ENCODE measurements at regions not wholly inside any gene's neighbourhood (a gene's known extent, or its start where the extent isn't known, plus 50 kb on each side); places are given as distances from the start of the nearest gene placed in this dataset.

DNA sequence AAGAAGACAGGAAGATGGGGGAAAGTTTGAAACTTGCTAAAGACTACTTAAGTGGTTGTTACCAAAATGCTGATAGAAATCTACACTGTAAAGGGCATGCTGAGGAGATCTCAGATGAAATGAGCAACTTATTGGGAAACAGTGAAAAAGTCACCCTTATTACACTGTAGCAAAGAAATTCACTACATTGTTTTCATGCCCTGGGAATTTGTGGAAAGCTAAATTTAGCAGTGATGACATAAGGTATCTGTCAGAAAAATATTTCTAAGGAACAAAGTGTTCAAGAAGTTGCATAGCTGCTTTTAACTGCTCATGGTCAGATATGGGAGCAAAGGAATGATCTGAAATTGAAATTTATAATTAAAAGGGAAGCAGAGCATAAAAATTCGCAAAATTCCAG, 702.4 kb upstream of the LRRC4C start:
- in situ Hi-C loops (cut with HindIII; ENCODE audit: low sequenced_read_pairs) = no loop called here

GRCh38 chr11:42169191-42169590, 709.7 kb upstream of the LRRC4C start:
- in situ Hi-C loops (cut with HindIII; ENCODE audit: low sequenced_read_pairs) = no loop called here

DNA sequence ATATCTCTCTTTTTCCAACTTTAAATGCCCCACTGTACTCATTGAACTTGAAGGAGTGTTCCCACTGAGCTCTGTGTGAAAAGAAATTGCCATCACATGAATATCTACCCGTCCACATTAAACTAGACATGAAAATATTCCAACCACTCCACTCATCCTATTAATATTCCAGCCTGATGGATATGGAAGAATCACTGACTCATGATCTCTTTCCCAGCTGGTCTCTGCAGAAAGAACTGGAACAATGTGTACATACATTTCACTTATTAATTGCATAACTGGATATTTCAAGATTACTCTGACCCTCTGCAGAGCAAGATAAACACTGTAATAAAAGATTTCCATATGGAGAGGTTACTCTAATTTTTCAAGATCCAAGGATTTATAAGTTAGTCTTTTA, 711.1 kb upstream of the LRRC4C start:
- in situ Hi-C loops (cut with HindIII; ENCODE audit: low sequenced_read_pairs) = no loop called here

DNA sequence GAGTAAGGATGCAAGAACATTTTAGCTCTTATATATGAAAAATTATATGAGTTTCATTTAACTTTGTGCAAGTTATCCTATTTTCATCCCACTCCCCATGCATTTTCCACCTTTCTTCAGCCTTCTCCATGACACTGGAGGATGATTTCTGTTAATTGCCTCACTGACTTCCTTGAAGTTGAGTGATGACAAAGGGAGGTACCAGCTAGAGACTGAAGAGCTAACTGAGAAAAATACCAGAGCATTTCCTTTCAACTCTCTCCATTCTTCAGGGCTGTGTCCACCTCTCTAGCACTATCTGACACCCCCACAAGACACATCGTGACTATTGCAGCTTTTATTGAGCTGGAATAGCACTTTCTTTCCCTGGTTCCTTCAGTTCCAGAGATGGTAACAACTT, 711.6 kb upstream of the LRRC4C start:
- in situ Hi-C loops (cut with HindIII; ENCODE audit: low sequenced_read_pairs) = no loop called here

DNA sequence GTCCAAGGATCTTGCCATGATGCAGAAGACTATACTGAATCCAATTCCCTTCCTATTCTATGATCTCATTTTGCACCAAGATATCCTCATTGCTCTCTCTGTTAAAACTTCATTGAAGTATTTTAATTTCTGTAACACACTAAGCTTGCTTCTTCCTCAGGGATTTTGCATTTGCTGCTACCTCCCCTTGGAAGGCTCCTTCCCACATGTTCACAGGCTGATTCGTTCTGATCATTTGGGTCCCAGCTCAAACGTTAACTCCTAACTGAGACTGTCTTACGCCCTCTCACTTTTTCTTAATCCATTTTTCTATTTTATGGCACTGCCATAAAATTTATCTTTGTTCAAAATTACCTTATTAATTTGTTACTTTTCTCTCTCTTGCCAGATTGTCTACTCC, 713.0 kb upstream of the LRRC4C start:
- in situ Hi-C loops (cut with HindIII; ENCODE audit: low sequenced_read_pairs) = no loop called here

DNA sequence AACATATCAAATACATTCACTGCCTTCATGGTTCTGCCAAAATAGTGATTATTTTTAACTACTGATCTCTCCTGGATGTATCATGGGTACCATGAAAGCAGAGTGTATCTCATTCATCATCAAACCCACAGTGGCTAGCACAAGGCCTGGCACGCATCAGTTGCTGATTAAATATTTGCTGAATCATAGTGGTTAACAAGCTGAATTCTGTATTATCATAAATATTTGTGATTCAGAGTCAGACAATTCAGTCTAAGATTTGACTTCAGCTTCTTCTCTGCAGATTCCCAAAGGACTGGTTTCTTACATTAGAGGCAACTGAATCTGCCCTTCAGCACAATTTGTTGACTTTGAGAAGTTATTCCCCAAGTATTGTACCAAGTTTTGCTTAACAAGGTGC, 715.8 kb upstream of the LRRC4C start:
- in situ Hi-C loops (cut with HindIII; ENCODE audit: low sequenced_read_pairs) = no loop called here

- in situ Hi-C loops (cut with HindIII; ENCODE audit: low sequenced_read_pairs) = no loop called here
Measured at GRCh38 chr11:42179216-42179615, 719.8 kb upstream of the LRRC4C start.

DNA sequence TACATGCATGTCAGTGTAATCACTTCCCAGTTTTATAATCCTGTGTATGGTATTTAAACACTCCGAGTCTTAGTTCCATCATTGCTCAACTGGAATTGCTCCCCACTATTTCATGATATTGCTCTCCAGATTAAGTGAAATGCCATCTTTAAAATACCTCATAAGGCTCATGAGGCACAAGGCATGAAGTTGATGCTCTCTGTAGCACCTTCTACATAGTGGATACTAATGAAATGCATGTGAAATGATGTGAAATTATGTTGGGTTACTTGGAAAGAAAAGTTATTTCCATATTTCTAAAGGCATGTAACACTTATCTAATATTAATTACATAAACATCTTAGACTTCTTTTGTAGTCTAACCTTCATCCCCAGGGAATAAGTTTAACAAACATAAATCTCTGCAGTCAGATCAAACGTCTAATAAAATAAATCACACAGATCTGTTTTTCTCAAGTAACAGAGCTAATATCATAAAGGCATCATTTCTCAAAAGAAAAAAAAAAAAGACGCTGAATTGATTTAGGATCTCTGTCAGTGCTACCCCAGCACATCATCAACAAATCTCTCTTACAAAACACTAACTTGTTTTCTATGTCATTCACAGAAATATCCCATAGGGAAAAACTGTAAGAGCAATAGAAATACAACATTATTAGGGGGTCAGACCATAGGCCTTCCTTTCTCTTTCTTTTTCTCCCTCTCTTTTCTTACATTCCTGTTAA, 736.0 kb upstream of the LRRC4C start:
- in situ Hi-C loops (cut with HindIII; ENCODE audit: low sequenced_read_pairs) = no loop called here

DNA sequence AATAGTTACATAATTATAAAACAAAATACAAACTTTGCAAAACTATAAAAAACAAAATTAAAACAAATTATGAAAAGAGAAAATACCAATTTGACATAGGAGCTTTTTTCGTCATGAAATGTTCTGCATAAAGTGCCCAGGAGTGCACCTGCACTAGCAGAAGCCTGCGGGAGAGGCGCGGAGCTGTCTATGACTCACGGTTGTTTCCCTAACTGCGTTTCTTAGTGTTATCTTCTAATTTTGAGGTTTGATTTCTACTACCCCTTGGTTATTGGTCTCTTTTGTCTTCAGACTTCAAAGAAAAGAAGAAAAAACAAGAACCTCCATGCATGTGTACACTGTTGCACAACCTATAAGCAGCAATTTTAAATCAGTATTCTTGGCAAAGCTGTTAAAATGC, 740.9 kb upstream of the LRRC4C start:
- in situ Hi-C loops (cut with HindIII; ENCODE audit: low sequenced_read_pairs) = no loop called here

DNA sequence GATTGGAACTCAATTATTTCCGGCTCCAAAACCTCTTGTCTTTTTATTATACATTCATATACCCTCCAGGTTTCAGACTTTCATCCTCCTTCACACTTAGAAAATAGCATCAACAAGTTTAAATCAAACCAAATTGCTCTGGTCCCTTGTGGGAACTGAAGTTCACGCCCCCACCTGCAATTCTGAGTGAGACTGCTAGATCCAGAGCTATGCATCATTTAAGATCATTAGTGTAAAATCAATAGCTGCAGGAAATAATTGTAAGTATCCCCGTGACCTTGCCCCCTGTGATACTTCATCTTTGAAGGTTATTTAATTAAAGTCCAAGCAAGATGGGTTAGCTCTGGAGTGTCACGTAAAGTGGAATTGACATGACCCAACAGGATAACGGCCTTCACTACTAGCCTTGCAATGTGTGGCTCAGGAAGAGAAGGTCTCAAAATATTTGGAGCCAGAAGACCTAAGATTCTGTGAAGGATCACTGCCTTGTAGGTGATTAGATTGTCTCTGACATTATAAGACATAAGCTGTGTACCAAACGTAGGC, 742.2 kb upstream of the LRRC4C start:
- in situ Hi-C loops (cut with HindIII; ENCODE audit: low sequenced_read_pairs) = no loop called here

GRCh38 chr11:42205518-42205917, 746.1 kb upstream of the LRRC4C start:
- in situ Hi-C loops (cut with HindIII; ENCODE audit: low sequenced_read_pairs) = no loop called here

- in situ Hi-C loops (cut with HindIII; ENCODE audit: low sequenced_read_pairs) = no loop called here
Measured at GRCh38 chr11:42225664-42226063, 766.2 kb upstream of the LRRC4C start.

GRCh38 chr11:42232673-42233072, 773.2 kb upstream of the LRRC4C start:
- in situ Hi-C loops (cut with HindIII; ENCODE audit: low sequenced_read_pairs) = no loop called here

- in situ Hi-C loops (cut with HindIII; ENCODE audit: low sequenced_read_pairs) = no loop called here
Measured at GRCh38 chr11:42234451-42234951, 775.0 kb upstream of the LRRC4C start.

DNA sequence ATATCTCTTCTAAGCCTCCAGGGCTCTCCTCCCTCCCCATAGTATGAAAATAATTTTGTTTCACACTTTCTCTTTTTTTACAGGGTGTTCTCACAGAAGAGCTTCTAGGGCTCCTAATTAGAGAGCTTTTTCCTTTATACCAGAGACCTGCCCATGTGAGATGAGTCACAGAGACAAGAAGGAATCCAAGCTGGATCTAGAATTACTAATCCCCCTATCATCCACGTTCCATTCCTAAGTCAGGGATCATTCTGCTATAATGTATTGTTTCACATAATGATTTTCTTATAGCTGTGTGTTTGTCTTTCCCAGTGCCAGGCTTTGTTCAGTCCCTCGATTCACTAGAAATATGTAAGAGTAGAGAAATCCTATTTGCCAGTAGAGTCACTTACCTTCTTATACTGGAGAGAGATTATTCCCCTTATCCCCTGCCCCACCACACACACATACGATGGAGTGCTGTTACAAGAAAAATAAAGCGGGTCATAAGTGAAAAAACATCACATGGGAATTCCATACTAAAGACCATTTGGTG, 778.3 kb upstream of the LRRC4C start:
- in situ Hi-C loops (cut with HindIII; ENCODE audit: low sequenced_read_pairs) = no loop called here

DNA sequence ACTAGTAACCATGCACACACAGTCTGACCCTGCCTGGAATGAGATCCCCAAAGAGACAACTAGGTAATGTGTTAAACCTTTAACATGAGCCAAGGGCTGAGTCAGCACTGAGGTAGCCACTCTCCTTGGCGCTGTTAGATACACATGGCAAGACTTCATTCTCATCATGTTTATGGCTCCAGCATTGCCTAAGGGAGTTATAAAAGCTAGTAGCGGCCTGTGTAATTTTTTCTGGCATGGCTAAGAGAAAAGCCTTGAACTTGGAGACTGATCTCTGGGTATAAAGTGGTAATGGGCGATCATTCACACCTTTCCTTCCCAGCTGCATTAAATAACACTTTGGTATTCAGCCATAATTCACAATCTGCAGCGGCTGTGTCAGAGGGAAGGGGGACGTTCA, 779.7 kb upstream of the LRRC4C start:
- in situ Hi-C loops (cut with HindIII; ENCODE audit: low sequenced_read_pairs) = no loop called here

DNA sequence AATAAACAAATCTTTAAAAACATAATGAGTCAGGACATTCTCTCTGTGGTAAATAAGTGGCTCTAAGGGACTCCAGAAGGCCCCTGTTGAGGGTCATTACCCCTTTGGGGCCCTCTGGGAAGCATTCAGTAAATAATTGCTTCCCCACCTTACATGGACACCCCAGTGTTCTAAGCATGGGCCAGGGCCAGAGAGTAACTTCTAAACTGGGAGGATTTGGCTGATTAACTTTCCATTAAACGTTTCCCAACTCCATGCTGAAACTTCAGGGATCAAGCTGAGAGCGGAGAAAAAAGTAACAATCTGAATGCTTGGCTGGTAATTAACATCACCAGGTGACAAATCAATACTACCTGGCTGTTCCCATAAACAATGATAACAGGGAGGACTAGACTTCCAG, 783.9 kb upstream of the LRRC4C start:
- in situ Hi-C loops (cut with HindIII; ENCODE audit: low sequenced_read_pairs) = no loop called here

GRCh38 chr11:42244376-42244775, 784.9 kb upstream of the LRRC4C start:
- in situ Hi-C loops (cut with HindIII; ENCODE audit: low sequenced_read_pairs) = no loop called here

GRCh38 chr11:42249401-42249800, 789.9 kb upstream of the LRRC4C start:
- in situ Hi-C loops (cut with HindIII; ENCODE audit: low sequenced_read_pairs) = no loop called here

- in situ Hi-C loops (cut with HindIII; ENCODE audit: low sequenced_read_pairs) = no loop called here
Measured at GRCh38 chr11:42249956-42250355, 790.5 kb upstream of the LRRC4C start.

GRCh38 chr11:42251984-42252383, 792.5 kb upstream of the LRRC4C start:
- in situ Hi-C loops (cut with HindIII; ENCODE audit: low sequenced_read_pairs) = no loop called here

DNA sequence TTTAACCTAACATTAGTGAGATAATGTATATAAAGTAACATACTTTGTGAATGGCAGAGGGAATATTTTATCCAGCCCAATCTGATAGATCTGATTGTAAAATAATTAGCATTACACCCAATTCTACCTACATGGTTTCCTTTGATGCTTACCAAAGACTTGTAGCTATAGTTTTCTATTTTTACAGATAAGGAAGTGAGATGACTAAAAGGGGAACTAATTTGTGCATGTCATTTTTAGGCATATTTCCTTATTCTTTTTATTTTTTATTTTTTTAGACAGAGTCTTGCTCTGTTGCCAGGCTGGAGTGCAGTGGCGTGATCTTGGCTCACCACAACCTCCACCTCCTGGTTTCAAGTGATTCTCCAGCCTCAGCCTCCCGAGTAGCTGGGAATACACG, 793.7 kb upstream of the LRRC4C start:
- in situ Hi-C loops (cut with HindIII; ENCODE audit: low sequenced_read_pairs) = no loop called here

DNA sequence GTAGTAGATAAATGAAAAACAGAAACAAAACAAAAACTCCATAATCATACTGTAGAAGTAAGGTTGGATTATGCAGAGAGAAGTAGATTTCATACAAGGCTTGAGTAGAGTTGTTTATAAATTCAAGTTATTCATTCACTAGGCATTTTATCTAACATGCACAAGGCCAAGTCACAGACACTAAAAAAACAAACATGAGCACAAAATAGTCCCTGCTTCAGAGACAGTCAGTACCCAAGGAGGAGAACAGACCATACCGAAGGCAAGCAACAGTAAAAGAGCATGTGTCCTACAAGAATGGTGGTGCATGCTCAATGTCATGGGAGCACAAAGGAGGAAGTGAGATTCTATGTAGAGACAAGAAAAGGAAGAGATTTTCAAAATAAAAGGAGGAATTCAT, 796.5 kb upstream of the LRRC4C start:
- in situ Hi-C loops (cut with HindIII; ENCODE audit: low sequenced_read_pairs) = no loop called here

All from endothelial cell of hepatic sinusoid (primary cell).